ENCODE measurements at regions not wholly inside any gene's neighbourhood (a gene's known extent, or its start where the extent isn't known, plus 50 kb on each side); places are given as distances from the start of the nearest gene placed in this dataset.

DNA sequence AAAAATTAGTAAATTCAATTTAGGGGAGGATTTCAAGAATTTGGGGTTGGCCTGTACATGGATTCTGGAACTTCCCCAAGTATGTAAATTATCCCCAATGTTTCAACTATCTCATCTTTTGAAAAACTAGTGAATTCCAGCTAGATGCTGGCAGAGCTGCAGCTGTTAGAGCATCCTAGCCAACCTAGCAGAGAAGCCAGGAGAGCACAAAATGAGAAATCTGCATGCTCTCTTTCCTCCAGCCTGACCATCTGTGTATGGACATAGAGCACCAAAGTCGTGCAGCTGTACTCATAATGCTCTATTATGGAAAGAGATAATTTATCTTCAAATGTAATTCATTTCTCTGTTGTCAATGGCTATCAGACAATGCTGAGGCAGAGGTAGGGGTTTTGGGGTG is 1217.7 kb downstream of the PCDH19 start:
- TF ChIP-seq, protein P1, sequence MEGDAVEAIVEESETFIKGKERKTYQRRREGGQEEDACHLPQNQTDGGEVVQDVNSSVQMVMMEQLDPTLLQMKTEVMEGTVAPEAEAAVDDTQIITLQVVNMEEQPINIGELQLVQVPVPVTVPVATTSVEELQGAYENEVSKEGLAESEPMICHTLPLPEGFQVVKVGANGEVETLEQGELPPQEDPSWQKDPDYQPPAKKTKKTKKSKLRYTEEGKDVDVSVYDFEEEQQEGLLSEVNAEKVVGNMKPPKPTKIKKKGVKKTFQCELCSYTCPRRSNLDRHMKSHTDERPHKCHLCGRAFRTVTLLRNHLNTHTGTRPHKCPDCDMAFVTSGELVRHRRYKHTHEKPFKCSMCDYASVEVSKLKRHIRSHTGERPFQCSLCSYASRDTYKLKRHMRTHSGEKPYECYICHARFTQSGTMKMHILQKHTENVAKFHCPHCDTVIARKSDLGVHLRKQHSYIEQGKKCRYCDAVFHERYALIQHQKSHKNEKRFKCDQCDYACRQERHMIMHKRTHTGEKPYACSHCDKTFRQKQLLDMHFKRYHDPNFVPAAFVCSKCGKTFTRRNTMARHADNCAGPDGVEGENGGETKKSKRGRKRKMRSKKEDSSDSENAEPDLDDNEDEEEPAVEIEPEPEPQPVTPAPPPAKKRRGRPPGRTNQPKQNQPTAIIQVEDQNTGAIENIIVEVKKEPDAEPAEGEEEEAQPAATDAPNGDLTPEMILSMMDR (conservative IDR thresholded peaks at IDR 0.05; ENCODE audit: low read depth, low read length) = no peak
- TF ChIP-seq EZH2 (IDR thresholded peaks at IDR 0.05; ENCODE audit: borderline replicate concordance, low read depth, low read length, poor library complexity, severe bottlenecking) = no peak

Measured in A673 (cell line).